Testis (tissue), 2 donors: ENCODE measurements at regions not wholly inside any gene's neighbourhood (a gene's known extent, or its start where the extent isn't known, plus 50 kb on each side); places are given as distances from the start of the nearest gene placed in this dataset.

Experiments
- DNase-seq: peaks from one replicate; pipeline ENCODE4 v3.0.0-alpha.2; 2019
- H3K27ac ChIP-seq, 2 donors: fragments of 200-600 bp; sonication (generic); one replicate each; pipeline ENCODE4 v1.5.1; 2019
- H3K27me3 ChIP-seq: fragments of 200-600 bp; sonication (generic); one replicate; pipeline ENCODE4 v1.5.1; 2019
- H3K36me3 ChIP-seq: fragments of 200-600 bp; sonication (generic); one replicate; pipeline ENCODE4 v1.5.1; 2017; ENCODE audit warnings: low read depth; ENCODE audit errors: missing control alignments
- H3K4me1 ChIP-seq: fragments of 200-600 bp; sonication (generic); one replicate; pipeline ENCODE4 v1.5.1; 2019
- H3K4me3 ChIP-seq, 2 donors: fragments of 200-600 bp; sonication (generic); one replicate each; pipeline ENCODE4 v1.5.1; 2017 to 2019
- H3K9me3 ChIP-seq: fragments of 200-600 bp; sonication (generic); one replicate; pipeline ENCODE4 v1.5.1; 2017
- POLR2A ChIP-seq: fragments of 450-650 bp; IDR thresholded peaks from one replicate; pipeline ENCODE4 v1.6.1; 2017; ENCODE audit warnings: antibody characterized with exemption, mild to moderate bottlenecking, moderate library complexity
- WGBS, 2 donors: methylation state at CpG; one replicate each; pipeline ENCODE4 v1.1.5; 2018; 5-methylcytosine and 5-hydroxymethylcytosine counted together
- intact Hi-C: fragments of 100-400 bp; cut with DNase I; formaldehyde crosslinking; loops from one replicate; pipeline ENCODE4 v1.15.1; 2023; ENCODE audit warnings: low total_unique reads
- TF ChIP-seq, protein P1 (sequence below), 3 experiments: fragments of 450-650 bp in 2 of 3; fragments of 200-600 bp in 1 of 3; sonication (generic) in 1 of 3; IDR thresholded peaks; one replicate each; pipeline ENCODE4 v1.5.1; 2016 to 2019; ENCODE audit warnings: antibody characterized with exemption in 3 of 3, mild to moderate bottlenecking in 2 of 3, moderate library complexity in 1 of 3

DNA sequence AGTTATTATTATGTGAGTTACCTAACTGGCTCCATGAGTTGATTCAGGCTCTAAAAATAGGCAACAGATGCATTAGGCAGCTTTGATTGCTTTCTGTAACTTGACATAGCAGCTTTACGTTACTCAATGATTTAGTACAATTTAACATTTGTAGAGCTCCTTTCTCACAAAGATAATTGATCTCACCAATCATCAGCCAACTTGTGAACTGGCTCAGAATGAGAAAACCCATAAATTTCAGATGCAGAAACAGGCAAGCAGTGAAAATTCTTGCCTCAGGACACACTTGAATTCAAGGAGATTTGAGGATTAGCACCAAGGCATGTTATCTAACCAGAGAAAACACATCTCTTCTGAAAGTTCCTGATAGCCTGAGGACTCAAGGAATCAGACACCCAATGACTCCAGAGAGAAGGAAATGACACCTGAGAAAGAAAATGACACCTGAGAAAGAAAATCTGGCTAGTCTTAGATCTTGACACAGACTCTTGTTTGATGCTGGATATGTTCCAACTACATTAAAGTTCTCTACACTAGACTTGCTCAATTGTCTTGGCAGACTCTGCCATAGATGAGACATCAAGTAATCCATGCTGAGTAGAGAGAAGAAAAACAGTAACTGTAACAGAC lies 315.1 kb upstream of the CBLB start:
- WGBS, 2 donors, result 96 to 98% methylated on average over 1 of the region's 1 CpG
- no peak for DNase-seq
- intact Hi-C loops, result no loop called here
- Histone ChIP-seq H3K27ac (no peak overlapping the region), H3K9me3 (no peaks in the 10 kb centered on the region), H3K4me3 (no peak overlapping the region), H3K4me1 (no peaks in the 10 kb centered on the region), H3K36me3 (no peaks in the 10 kb centered on the region), H3K27me3 (no peaks in the 10 kb centered on the region)
- no peak for TF ChIP-seq POLR2A
- TF ChIP-seq, protein P1, sequence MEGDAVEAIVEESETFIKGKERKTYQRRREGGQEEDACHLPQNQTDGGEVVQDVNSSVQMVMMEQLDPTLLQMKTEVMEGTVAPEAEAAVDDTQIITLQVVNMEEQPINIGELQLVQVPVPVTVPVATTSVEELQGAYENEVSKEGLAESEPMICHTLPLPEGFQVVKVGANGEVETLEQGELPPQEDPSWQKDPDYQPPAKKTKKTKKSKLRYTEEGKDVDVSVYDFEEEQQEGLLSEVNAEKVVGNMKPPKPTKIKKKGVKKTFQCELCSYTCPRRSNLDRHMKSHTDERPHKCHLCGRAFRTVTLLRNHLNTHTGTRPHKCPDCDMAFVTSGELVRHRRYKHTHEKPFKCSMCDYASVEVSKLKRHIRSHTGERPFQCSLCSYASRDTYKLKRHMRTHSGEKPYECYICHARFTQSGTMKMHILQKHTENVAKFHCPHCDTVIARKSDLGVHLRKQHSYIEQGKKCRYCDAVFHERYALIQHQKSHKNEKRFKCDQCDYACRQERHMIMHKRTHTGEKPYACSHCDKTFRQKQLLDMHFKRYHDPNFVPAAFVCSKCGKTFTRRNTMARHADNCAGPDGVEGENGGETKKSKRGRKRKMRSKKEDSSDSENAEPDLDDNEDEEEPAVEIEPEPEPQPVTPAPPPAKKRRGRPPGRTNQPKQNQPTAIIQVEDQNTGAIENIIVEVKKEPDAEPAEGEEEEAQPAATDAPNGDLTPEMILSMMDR (IDR thresholded peaks at IDR 0.05), result no peak

DNA sequence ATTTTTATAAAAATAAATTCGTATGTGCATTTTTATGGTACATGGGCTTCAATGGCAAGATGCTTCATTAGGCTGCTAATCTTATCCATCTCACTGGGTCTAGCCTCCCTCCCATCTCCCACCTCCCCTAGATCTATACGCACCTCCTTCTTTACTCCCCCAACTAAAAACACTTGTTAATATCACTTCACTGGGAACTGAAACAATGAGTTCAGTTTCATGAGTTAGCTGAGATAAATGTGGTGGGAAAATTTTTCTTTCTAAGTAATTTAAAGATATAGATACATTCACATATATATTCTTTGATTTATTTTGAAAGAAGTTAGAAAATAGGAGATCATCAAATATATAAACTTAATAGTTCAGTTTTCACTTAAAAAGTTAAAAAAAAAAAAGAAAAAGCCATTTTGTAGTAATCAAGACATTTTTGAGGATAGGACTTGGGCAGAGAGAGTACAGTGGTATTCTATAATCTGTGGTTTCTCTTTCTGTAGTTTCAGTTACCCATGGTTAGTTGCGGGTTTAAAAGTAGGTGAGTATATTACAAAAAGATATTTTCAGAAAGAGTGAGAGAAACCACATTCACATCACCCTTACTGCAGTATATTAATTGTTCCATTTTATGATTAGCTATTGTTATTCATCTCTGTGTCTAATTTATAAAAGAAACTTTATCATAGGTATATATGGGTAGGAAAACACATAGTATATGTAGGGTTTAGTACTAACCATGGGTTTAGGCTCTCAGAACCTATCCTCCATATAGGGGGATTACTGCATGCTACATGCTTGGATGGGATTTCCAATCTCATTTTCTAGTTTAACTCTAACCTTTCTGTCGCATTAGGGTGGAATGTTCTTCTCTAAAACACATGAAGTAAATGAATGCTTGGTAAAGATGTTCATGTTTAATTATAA lies 316.0 kb upstream of the CBLB start:
- no peak overlapping the region for H3K27ac ChIP-seq
- no peak for DNase-seq
- TF ChIP-seq POLR2A, result no peak
- TF ChIP-seq, protein P1 (IDR thresholded peaks at IDR 0.05), result no peak
- no peaks in the 10 kb centered on the region for H3K36me3 ChIP-seq
- H3K9me3 ChIP-seq, result no peaks in the 10 kb centered on the region
- no peaks in the 10 kb centered on the region for H3K4me1 ChIP-seq
- no peak overlapping the region for H3K4me3 ChIP-seq
- 85 to 86% methylated on average over 4 of the region's 4 CpGs for WGBS, 2 donors
- intact Hi-C loops, result no loop called here
- no peaks in the 10 kb centered on the region for H3K27me3 ChIP-seq

DNA sequence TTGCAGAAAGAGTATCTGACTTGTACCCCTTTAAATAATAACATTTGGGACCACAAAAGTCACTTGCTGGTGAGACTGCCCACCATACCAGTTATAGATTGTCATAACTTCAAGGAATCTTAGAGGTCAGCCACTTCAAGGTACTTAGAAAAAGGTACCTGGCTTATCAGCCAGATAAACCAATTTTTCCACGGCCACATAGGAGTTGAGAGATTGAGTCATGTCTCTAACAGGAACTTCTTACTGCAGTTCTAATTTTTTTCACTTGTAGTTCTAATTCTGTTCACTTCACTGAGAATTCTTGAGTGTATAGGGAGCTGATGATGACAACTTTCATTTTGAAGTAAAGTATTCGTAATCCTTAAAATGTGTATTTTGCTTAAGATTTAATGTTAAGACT lies 317.1 kb upstream of the CBLB start:
- 92 to 94% methylated on average over 2 of the region's 2 CpGs for WGBS, 2 donors
- Histone ChIP-seq H3K4me3 (no peak overlapping the region), H3K27ac (no peak overlapping the region), H3K27me3 (no peaks in the 10 kb centered on the region), H3K9me3 (no peaks in the 10 kb centered on the region), H3K4me1 (no peaks in the 10 kb centered on the region), H3K36me3 (no peaks in the 10 kb centered on the region)
- intact Hi-C loops, result no loop called here
- no peak for DNase-seq
- no peak for TF ChIP-seq POLR2A

DNA sequence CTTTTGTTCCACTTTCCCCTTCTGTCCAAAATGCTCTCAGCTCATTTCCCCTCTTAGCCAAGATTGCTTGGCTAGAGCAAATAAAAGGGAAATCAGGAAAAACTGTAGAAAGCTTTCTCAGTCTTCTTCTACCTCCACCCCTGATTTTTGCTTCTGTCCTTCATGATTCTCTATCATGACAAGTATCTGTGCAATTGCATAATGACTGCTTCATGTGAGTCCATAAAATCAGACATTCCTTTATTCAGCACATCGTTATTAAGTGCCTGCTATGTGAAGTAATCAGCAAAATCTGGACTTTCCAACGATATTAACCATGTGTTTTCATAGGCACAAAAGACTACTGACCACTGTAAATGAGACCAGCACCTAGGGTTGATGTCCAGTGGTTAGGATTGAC lies 321.5 kb upstream of the CBLB start:
- no peaks in the 10 kb centered on the region for H3K9me3 ChIP-seq
- 48 to 60% methylated on average over 2 of the region's 2 CpGs for WGBS, 2 donors
- TF ChIP-seq POLR2A, result no peak
- TF ChIP-seq, protein P1 (IDR thresholded peaks at IDR 0.05), result no peak
- no peaks in the 10 kb centered on the region for H3K36me3 ChIP-seq
- no peak overlapping the region for H3K27ac ChIP-seq
- no peak overlapping the region for H3K4me3 ChIP-seq
- intact Hi-C loops, result no loop called here
- no peak for DNase-seq
- no peaks in the 10 kb centered on the region for H3K4me1 ChIP-seq
- no peaks in the 10 kb centered on the region for H3K27me3 ChIP-seq

DNA sequence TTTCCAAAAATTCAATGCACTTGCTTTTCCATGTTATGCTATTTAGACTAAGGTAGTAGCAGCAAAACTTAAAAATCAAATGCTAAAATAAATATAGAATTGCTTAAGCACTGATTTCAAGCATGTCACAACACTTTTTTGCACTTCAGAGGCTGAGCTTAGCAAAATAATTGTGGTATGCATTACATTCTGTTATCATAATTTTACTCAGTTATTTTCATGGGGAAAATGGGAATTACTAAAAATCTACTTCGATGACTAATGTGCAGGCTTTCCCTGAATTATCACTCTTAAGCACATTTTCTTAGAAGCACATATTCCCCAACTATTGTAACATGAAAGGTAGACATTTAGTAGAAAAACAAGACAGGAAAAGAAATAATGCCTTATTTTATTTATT lies 322.4 kb upstream of the CBLB start:
- Histone ChIP-seq H3K27ac (no peak overlapping the region), H3K4me3 (no peak overlapping the region), H3K9me3 (no peaks in the 10 kb centered on the region), H3K27me3 (no peaks in the 10 kb centered on the region), H3K36me3 (no peaks in the 10 kb centered on the region), H3K4me1 (no peaks in the 10 kb centered on the region)
- 88 to 95% methylated on average over 1 of the region's 1 CpG for WGBS, 2 donors
- DNase-seq, result no peak
- TF ChIP-seq, protein P1 (IDR thresholded peaks at IDR 0.05), result no peak
- no peak for TF ChIP-seq POLR2A
- intact Hi-C loops, result no loop called here
